ENCODE measurements at regions not wholly inside any gene's neighbourhood (a gene's known extent, or its start where the extent isn't known, plus 50 kb on each side); places are given as distances from the start of the nearest gene placed in this dataset.
"Not testable (repeated sequence)": the region's sequence is repeated elsewhere in the genome, so short reads cannot be mapped to it uniquely, and the experiment has no call there.

GRCh38 chr7:112981966-112982365, 104.7 kb downstream of the GPR85 start:
- DNase-seq, result no peak

- not testable (repeated sequence) for DNase-seq
These were observed 107.6 kb downstream of the GPR85 start for GRCh38 chr7:112979055-112979454.

- DNase-seq, result not testable (repeated sequence)
These were observed 109.2 kb downstream of the GPR85 start for GRCh38 chr7:112977244-112977955.

- DNase-seq, result no peak
These were observed 115.9 kb downstream of the GPR85 start for GRCh38 chr7:112970771-112971170.

GRCh38 chr7:112969946-112970345, 116.7 kb downstream of the GPR85 start:
- no peak for DNase-seq

GRCh38 chr7:112965506-112965905, 121.1 kb downstream of the GPR85 start:
- no peak for DNase-seq

- no peak for DNase-seq
These were observed 123.0 kb downstream of the GPR85 start for GRCh38 chr7:112963634-112964033.

GRCh38 chr7:112962815-112963214, 123.8 kb downstream of the GPR85 start:
- no peak for DNase-seq

- no peak for DNase-seq
These were observed 127.4 kb downstream of the GPR85 start for GRCh38 chr7:112959276-112959675.

- no peak for DNase-seq
These were observed 127.9 kb downstream of the GPR85 start for GRCh38 chr7:112958775-112959174.

GRCh38 chr7:112957901-112958300, 128.7 kb downstream of the GPR85 start:
- no peak for DNase-seq

GRCh38 chr7:112953031-112953430, 133.6 kb downstream of the GPR85 start:
- not testable (repeated sequence) for DNase-seq

GRCh38 chr7:112951070-112951469, 135.6 kb downstream of the GPR85 start:
- no peak for DNase-seq

GRCh38 chr7:112949682-112950081, 136.9 kb downstream of the GPR85 start:
- DNase-seq, result not testable (repeated sequence)

- DNase-seq, result no peak
These were observed 140.3 kb downstream of the GPR85 start for GRCh38 chr7:112946350-112946749.

- no peak for DNase-seq
These were observed 141.6 kb downstream of the GPR85 start for GRCh38 chr7:112945046-112945445.

GRCh38 chr7:112942981-112943380, 143.6 kb downstream of the GPR85 start:
- DNase-seq, result no peak

GRCh38 chr7:112942125-112942524, 144.5 kb downstream of the GPR85 start:
- not testable (repeated sequence) for DNase-seq

GRCh38 chr7:112940314-112940732, 146.3 kb downstream of the GPR85 start:
- no peak for DNase-seq

- DNase-seq, result peak; percentile 97
These were observed 146.9 kb downstream of the GPR85 start for GRCh38 chr7:112939574-112940313.

GRCh38 chr7:112938863-112939573, 147.6 kb downstream of the GPR85 start:
- DNase-seq, result peak; percentile 73

GRCh38 chr7:112937651-112938415, 147.6 kb upstream of the TMEM168 start:
- no peak for DNase-seq

- no peak for DNase-seq
These were observed 143.4 kb upstream of the TMEM168 start for GRCh38 chr7:112933598-112933997.
